HL-60 (cell line): ENCODE measurements at regions not wholly inside any gene's neighbourhood (a gene's known extent, or its start where the extent isn't known, plus 50 kb on each side); places are given as distances from the start of the nearest gene placed in this dataset.

ENCODE experiments used
- DNase-seq, 2 experiments: peaks; one replicate each; pipeline ENCODE4 v3.0.0-alpha.2; 2010 to 2020; ENCODE audit warnings: low read depth in 1 of 2, low spot score in 1 of 2
- H3K27ac ChIP-seq: fragments of 250-450 bp; sonication (Bioruptor Pico); replicated peaks from 2 replicates; pipeline ENCODE4 v1.5.1; 2020; ENCODE audit warnings: mild to moderate bottlenecking, moderate library complexity
- H3K27me3 ChIP-seq: fragments of 250-450 bp; sonication (Bioruptor Pico); 2 replicates; pipeline ENCODE4 v1.5.1; 2021; ENCODE audit warnings: mild to moderate bottlenecking, moderate library complexity; ENCODE audit not compliant: insufficient read depth, poor library complexity, severe bottlenecking
- H3K4me3 ChIP-seq: replicated peaks from 2 replicates; pipeline ENCODE4 v1.5.1; 2011; ENCODE audit warnings: mild to moderate bottlenecking, control low read depth, low read length; ENCODE audit not compliant: insufficient read depth
- GABPA ChIP-seq: IDR thresholded peaks from 2 replicates; pipeline ENCODE4 v1.6.1; 2012; ENCODE audit warnings: low read depth
- POLR2AphosphoS5 ChIP-seq: IDR thresholded peaks from 2 replicates; pipeline ENCODE4 v1.6.1; 2012; ENCODE audit warnings: low read depth
- SPI1 ChIP-seq: IDR thresholded peaks from 2 replicates; pipeline ENCODE4 v1.6.1; 2012; ENCODE audit warnings: low read depth, mild to moderate bottlenecking, borderline replicate concordance
- TF ChIP-seq, protein P1 (sequence below): IDR thresholded peaks from 2 replicates; pipeline ENCODE4 v1.6.1; 2012; ENCODE audit warnings: low read depth; ENCODE audit not compliant: insufficient replicate concordance
- TF ChIP-seq, protein P2 (sequence below): IDR thresholded peaks from one replicate; pipeline ENCODE4 v1.5.1; 2011; ENCODE audit warnings: low read length, control low read depth, inconsistent platforms; ENCODE audit not compliant: insufficient read depth

DNA sequence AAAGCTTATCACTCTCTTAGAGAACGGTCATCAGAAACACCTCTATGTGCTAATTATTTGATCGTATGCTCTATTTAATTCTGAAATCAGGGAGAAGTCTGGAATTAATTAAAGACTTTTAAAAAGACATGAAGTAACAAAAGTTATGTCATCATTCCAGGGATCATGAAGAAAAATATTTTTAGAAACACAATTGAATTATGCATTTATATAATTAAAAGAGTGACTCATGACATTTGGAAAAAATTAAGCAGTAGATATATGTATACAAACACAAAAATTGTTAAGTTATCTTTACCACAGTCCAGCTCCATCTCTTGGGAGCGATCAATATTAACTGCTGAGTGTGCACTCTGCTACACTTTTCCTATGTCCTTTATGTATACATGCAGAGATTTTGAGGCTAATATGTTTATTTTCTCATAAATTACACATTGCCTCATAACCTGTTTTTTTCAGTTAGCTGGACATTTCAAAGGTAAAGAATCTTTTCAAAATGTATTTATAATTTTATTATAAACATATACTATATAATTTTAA is 717.7 kb downstream of the GBE1 start:
- no peak for DNase-seq
- Histone ChIP-seq H3K27ac (no peak overlapping the region), H3K4me3 (no peak overlapping the region), H3K27me3 (no peaks in the 10 kb centered on the region)
- TF ChIP-seq SPI1 (no peak), GABPA (no peak), POLR2AphosphoS5 (no peak)
- TF ChIP-seq, protein P1, sequence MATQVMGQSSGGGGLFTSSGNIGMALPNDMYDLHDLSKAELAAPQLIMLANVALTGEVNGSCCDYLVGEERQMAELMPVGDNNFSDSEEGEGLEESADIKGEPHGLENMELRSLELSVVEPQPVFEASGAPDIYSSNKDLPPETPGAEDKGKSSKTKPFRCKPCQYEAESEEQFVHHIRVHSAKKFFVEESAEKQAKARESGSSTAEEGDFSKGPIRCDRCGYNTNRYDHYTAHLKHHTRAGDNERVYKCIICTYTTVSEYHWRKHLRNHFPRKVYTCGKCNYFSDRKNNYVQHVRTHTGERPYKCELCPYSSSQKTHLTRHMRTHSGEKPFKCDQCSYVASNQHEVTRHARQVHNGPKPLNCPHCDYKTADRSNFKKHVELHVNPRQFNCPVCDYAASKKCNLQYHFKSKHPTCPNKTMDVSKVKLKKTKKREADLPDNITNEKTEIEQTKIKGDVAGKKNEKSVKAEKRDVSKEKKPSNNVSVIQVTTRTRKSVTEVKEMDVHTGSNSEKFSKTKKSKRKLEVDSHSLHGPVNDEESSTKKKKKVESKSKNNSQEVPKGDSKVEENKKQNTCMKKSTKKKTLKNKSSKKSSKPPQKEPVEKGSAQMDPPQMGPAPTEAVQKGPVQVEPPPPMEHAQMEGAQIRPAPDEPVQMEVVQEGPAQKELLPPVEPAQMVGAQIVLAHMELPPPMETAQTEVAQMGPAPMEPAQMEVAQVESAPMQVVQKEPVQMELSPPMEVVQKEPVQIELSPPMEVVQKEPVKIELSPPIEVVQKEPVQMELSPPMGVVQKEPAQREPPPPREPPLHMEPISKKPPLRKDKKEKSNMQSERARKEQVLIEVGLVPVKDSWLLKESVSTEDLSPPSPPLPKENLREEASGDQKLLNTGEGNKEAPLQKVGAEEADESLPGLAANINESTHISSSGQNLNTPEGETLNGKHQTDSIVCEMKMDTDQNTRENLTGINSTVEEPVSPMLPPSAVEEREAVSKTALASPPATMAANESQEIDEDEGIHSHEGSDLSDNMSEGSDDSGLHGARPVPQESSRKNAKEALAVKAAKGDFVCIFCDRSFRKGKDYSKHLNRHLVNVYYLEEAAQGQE, result no peak
- TF ChIP-seq, protein P2, sequence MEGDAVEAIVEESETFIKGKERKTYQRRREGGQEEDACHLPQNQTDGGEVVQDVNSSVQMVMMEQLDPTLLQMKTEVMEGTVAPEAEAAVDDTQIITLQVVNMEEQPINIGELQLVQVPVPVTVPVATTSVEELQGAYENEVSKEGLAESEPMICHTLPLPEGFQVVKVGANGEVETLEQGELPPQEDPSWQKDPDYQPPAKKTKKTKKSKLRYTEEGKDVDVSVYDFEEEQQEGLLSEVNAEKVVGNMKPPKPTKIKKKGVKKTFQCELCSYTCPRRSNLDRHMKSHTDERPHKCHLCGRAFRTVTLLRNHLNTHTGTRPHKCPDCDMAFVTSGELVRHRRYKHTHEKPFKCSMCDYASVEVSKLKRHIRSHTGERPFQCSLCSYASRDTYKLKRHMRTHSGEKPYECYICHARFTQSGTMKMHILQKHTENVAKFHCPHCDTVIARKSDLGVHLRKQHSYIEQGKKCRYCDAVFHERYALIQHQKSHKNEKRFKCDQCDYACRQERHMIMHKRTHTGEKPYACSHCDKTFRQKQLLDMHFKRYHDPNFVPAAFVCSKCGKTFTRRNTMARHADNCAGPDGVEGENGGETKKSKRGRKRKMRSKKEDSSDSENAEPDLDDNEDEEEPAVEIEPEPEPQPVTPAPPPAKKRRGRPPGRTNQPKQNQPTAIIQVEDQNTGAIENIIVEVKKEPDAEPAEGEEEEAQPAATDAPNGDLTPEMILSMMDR, result no peak

DNA sequence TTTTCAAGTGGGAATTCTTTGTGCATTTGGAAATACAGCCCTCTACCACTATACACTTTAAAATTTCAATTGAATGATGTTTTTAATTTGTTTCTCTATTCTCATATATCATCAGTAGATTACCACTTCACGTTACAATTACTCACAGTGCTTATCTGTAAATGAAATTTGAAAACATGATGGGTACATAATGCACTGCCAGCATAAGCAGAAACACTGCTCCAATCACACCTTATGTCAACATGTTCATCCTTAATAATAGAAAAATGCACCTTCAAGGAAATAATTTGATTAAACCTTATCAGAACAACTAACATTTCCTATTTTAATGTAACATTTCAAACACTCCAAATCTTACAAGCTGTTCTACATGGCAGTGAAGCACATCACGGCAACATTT is 718.4 kb downstream of the GBE1 start:
- DNase-seq, result no peak
- H3K27ac ChIP-seq, result no peak overlapping the region
- no peaks in the 10 kb centered on the region for H3K27me3 ChIP-seq
- no peak overlapping the region for H3K4me3 ChIP-seq
- TF ChIP-seq, protein P2, result no peak
- TF ChIP-seq POLR2AphosphoS5, result no peak
- no peak for TF ChIP-seq SPI1
- TF ChIP-seq GABPA, result no peak
- TF ChIP-seq, protein P1, result no peak

DNA sequence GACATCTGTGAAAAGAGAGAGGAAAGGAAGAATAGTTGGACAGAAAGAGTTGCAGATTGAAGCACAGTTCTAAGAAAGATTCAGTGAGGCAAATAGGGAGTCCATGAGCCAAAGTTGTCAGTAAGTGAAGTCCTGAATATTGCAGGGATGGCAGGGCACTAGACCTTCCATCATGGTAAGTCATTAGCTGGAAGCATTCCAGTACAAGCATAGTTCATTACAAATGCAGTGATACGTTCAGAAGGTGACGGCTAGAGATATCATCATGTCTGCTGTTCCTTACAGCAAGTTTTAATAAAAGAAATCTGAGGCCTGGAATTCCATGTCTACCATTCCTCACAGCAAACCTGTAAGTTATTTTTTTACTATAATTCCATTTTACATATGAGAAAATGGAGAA is 720.1 kb downstream of the GBE1 start:
- Histone ChIP-seq H3K4me3 (no peak overlapping the region), H3K27me3 (no peaks in the 10 kb centered on the region), H3K27ac (no peak overlapping the region)
- DNase-seq, result no peak
- TF ChIP-seq SPI1 (no peak), POLR2AphosphoS5 (no peak), GABPA (no peak)
- TF ChIP-seq, protein P2, result no peak
- TF ChIP-seq, protein P1, result no peak
